Uterus (tissue), 2 donors: ENCODE measurements at regions not wholly inside any gene's neighbourhood (a gene's known extent, or its start where the extent isn't known, plus 50 kb on each side); places are given as distances from the start of the nearest gene placed in this dataset.

ENCODE experiments used
- CTCF ChIP-seq, 4 experiments: fragments of 200-600 bp in 2 of 4; fragments of 450-650 bp in 2 of 4; sonication (generic) in 2 of 4; IDR thresholded peaks; one replicate each; pipeline ENCODE4 v1.5.1; 2016 to 2019; ENCODE audit warnings: antibody characterized with exemption in 4 of 4, mild to moderate bottlenecking in 2 of 4, moderate library complexity in 1 of 4
- POLR2A ChIP-seq, 2 donors: fragments of 450-650 bp; IDR thresholded peaks; one replicate each; pipeline ENCODE4 v1.6.1; 2016; ENCODE audit warnings: antibody characterized with exemption in 2 of 2, mild to moderate bottlenecking in 1 of 2, moderate library complexity in 1 of 2

GRCh38 chr6:103875221-103875620 lies 984.5 kb downstream of the HACE1 start:
- no peak for TF ChIP-seq POLR2A (IDR thresholded peaks at IDR 0.05)
- TF ChIP-seq CTCF (IDR thresholded peaks at IDR 0.05): no peak
